DND-41 (cell line): ENCODE measurements at regions not wholly inside any gene's neighbourhood (a gene's known extent, or its start where the extent isn't known, plus 50 kb on each side); places are given as distances from the start of the nearest gene placed in this dataset.

Source experiments
- ATAC-seq: fragments of 200-7000 bp; cut with Tn5 transposase; 3 replicates; pipeline ENCODE4 v1.9.1; 2021; ENCODE audit warnings: low read depth; ENCODE audit not compliant: insufficient read depth
- DNase-seq: peaks from one replicate; pipeline ENCODE4 v3.0.0-alpha.2; 2020
- H2AFZ ChIP-seq: 2 replicates; pipeline ENCODE4 v1.6.0; 2012; ENCODE audit warnings: low read depth, low read length
- H3K27ac ChIP-seq: 2 replicates; pipeline ENCODE4 v1.5.1; 2012; ENCODE audit warnings: low read length, inconsistent platforms
- H3K27me3 ChIP-seq: fragments of 200-600 bp; sonication (generic); 2 replicates; pipeline ENCODE4 v1.6.0; 2012; ENCODE audit warnings: low read length, mild to moderate bottlenecking, inconsistent platforms; ENCODE audit not compliant: insufficient read depth, poor library complexity
- H3K36me3 ChIP-seq: 2 replicates; pipeline ENCODE4 v1.5.1; 2012; ENCODE audit warnings: low read length, inconsistent platforms; ENCODE audit not compliant: insufficient read depth
- H3K4me1 ChIP-seq: 2 replicates; pipeline ENCODE4 v1.5.1; 2012; ENCODE audit warnings: mild to moderate bottlenecking, low read length; ENCODE audit not compliant: insufficient read depth
- H3K4me2 ChIP-seq: 2 replicates; pipeline ENCODE4 v1.6.0; 2012; ENCODE audit warnings: mild to moderate bottlenecking, moderate library complexity, low read length, inconsistent platforms; ENCODE audit not compliant: insufficient read depth
- H3K4me3 ChIP-seq, 2 experiments: fragments of 200-600 bp in 1 of 2; shearing (Covaris generic) in 1 of 2; 2 replicates each; pipeline ENCODE4 v1.5.1; 2012 to 2016; ENCODE audit warnings: inconsistent platforms in 2 of 2, low read length in 2 of 2, mild to moderate bottlenecking in 2 of 2, low read depth in 1 of 2, moderate library complexity in 1 of 2
- H3K79me2 ChIP-seq: 2 replicates; pipeline ENCODE4 v1.6.0; 2012; ENCODE audit warnings: low read length, inconsistent platforms; ENCODE audit not compliant: insufficient read depth
- H3K9ac ChIP-seq: 2 replicates; pipeline ENCODE4 v1.6.0; 2012; ENCODE audit warnings: low read depth, mild to moderate bottlenecking, inconsistent platforms, low read length, moderate library complexity
- H3K9me3 ChIP-seq: 2 replicates; pipeline ENCODE4 v1.5.1; 2012; ENCODE audit warnings: low read length, moderate library complexity, mild to moderate bottlenecking, inconsistent platforms; ENCODE audit not compliant: insufficient read depth, severe bottlenecking
- H4K20me1 ChIP-seq: 2 replicates; pipeline ENCODE4 v1.6.0; 2012; ENCODE audit warnings: low read length; ENCODE audit not compliant: insufficient read depth
- CTCF ChIP-seq: IDR thresholded peaks from 2 replicates; pipeline ENCODE4 v1.5.1; 2012; ENCODE audit warnings: borderline replicate concordance, low read length, moderate library complexity, mild to moderate bottlenecking; ENCODE audit not compliant: poor library complexity, severe bottlenecking; ENCODE audit errors: extremely low read depth
- EZH2 ChIP-seq: IDR thresholded peaks from 3 replicates; pipeline ENCODE4 v1.6.1; 2012; ENCODE audit warnings: borderline replicate concordance, low read depth, mild to moderate bottlenecking, moderate library complexity, low read length, inconsistent platforms; ENCODE audit not compliant: severe bottlenecking

- DNase-seq: no peak
- no peak overlapping the region for H3K9ac ChIP-seq
- no peaks in the 10 kb centered on the region for H4K20me1 ChIP-seq
- no peak overlapping the region for H2AFZ ChIP-seq
- no peaks in the 10 kb centered on the region for H3K79me2 ChIP-seq
- TF ChIP-seq EZH2 (no peak), CTCF (no peak)
- H3K4me3 ChIP-seq: no peak overlapping the region
- H3K27me3 ChIP-seq: no peaks in the 10 kb centered on the region
- no peaks in the 10 kb centered on the region for H3K4me1 ChIP-seq
- no peak for ATAC-seq
- H3K9me3 ChIP-seq: peaks cover 3% of the 10 kb centered on the region
- no peaks in the 10 kb centered on the region for H3K36me3 ChIP-seq
- no peak overlapping the region for H3K27ac ChIP-seq
- H3K4me2 ChIP-seq: no peak overlapping the region
Observed at GRCh38 chr4:11791797-11792196, 363.1 kb upstream of the HS3ST1 start.

GRCh38 chr4:11790230-11790629 lies 361.5 kb upstream of the HS3ST1 start:
- Histone ChIP-seq H3K4me3 (no peak overlapping the region), H3K4me2 (no peak overlapping the region), H3K9ac (no peak overlapping the region), H3K36me3 (no peaks in the 10 kb centered on the region), H3K27ac (no peak overlapping the region), H3K27me3 (no peaks in the 10 kb centered on the region), H3K79me2 (no peaks in the 10 kb centered on the region), H3K9me3 (peaks cover 3% of the 10 kb centered on the region), H2AFZ (no peak overlapping the region), H4K20me1 (no peaks in the 10 kb centered on the region), H3K4me1 (no peaks in the 10 kb centered on the region)
- no peak for TF ChIP-seq EZH2
- TF ChIP-seq CTCF: no peak
- no peak for ATAC-seq
- DNase-seq: no peak

GRCh38 chr4:11783588-11783987 lies 354.9 kb upstream of the HS3ST1 start:
- no peaks in the 10 kb centered on the region for H3K9me3 ChIP-seq
- no peaks in the 10 kb centered on the region for H3K79me2 ChIP-seq
- no peak overlapping the region for H3K4me2 ChIP-seq
- H3K27ac ChIP-seq: no peak overlapping the region
- ATAC-seq: no peak
- no peaks in the 10 kb centered on the region for H3K27me3 ChIP-seq
- TF ChIP-seq CTCF (no peak), EZH2 (no peak)
- H3K4me1 ChIP-seq: no peaks in the 10 kb centered on the region
- H2AFZ ChIP-seq: no peak overlapping the region
- no peak overlapping the region for H3K4me3 ChIP-seq
- no peaks in the 10 kb centered on the region for H3K36me3 ChIP-seq
- DNase-seq: no peak
- no peak overlapping the region for H3K9ac ChIP-seq
- no peaks in the 10 kb centered on the region for H4K20me1 ChIP-seq

- Histone ChIP-seq H3K4me2 (no peak overlapping the region), H4K20me1 (no peaks in the 10 kb centered on the region), H3K9me3 (no peaks in the 10 kb centered on the region), H3K36me3 (no peaks in the 10 kb centered on the region), H3K79me2 (no peaks in the 10 kb centered on the region), H3K9ac (no peak overlapping the region), H2AFZ (no peak overlapping the region), H3K4me3 (no peak overlapping the region), H3K4me1 (no peaks in the 10 kb centered on the region), H3K27me3 (no peaks in the 10 kb centered on the region), H3K27ac (no peak overlapping the region)
- ATAC-seq: no peak
- TF ChIP-seq EZH2 (no peak), CTCF (no peak)
- DNase-seq: no peak
Observed at GRCh38 chr4:11782859-11783258, 354.2 kb upstream of the HS3ST1 start.
